ENCODE measurements at regions not wholly inside any gene's neighbourhood (a gene's known extent, or its start where the extent isn't known, plus 50 kb on each side); places are given as distances from the start of the nearest gene placed in this dataset.

DNA sequence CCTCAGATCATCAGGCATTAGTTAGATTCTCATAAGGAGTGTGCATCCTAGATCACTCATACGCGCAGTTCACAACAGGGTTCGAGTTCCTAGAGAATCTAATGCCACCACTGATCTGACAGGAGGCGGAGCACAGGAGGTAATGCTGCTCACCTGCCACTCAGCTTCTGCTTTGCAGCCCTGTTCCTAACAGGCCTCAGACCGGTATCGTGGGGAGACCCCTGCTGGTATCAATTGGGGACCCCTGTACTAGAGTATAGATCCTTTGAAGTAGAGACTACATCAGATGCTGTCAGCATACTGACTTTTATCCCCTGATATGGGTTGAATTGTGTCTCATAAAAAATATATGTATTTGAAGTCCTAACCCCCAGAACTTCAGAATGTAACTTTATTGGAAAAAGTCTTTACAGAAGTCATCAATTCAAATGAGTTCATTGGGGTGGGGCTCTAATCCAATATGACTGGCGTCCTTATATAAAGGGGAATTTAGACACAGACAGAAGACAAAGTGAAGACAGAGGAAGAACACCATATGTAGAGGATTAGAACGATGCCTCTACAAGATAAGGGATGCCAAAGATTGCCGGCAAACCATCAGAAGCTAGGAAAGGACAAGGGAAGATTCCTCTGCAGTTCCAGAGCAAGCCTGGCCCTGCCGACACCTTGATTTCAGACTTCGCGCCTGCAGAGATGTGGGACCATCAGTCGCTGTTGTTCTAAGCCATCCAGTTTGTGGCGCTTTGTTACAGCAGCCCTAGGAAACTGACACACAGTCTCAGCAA lies 104.4 kb upstream of the BTBD3 start:
- DNase-seq = no peak

- DNase-seq = no peak
These were observed 103.4 kb upstream of the BTBD3 start for GRCh38 chr20:11814267-11814666.

DNA sequence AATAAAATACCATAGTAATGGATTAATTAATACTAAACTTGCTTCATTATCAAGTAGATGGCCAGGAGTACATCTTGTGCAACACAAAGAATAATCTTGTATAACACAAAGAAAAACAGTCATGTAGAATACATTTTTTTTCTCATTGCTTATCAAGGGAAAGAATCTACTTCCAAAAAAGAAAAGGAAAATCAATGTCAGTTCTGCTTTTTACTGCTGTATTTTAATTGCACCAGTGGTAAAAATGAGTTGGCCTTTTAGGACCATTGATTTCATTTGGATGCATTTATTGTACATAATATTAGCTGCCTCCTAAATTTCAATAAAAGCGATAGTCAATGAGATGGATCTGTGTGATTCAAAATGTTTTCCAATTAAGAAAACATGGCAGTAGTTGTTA lies 96.9 kb upstream of the BTBD3 start:
- no peak for DNase-seq

DNA sequence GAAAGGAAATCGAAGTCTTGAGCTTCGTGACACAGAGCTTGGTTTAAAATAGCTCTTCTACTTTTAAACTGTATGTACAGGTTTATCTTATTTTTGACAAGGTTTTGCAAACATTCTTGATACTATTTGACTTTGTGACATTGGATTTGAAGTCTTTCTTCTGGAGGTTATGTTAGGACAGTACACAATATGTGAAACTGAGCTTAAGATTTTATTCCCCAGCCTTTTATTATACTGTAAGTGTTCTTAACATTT lies 95.2 kb upstream of the BTBD3 start:
- no peak for DNase-seq

GRCh38 chr20:11826334-11826733 lies 91.4 kb upstream of the BTBD3 start:
- no peak for DNase-seq

DNA sequence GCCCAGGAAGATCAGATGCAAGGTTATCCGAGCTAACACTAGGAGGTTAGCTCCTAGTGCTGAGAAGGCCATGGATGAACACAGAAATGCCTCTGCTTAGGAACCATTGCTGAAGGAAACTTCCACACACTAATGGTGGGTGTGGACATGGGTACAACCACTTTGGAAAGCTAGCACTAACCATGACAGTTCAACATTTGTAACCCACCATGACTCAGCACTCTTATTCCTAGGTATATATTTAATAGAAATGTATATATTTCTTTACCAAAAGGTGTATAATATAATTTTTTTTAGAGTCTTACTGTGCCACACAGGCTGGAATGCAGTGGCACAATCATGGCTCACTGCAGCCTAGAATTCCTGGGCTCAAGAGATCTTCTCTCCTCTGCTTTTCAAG lies 85.3 kb upstream of the BTBD3 start:
- DNase-seq = no peak

DNA sequence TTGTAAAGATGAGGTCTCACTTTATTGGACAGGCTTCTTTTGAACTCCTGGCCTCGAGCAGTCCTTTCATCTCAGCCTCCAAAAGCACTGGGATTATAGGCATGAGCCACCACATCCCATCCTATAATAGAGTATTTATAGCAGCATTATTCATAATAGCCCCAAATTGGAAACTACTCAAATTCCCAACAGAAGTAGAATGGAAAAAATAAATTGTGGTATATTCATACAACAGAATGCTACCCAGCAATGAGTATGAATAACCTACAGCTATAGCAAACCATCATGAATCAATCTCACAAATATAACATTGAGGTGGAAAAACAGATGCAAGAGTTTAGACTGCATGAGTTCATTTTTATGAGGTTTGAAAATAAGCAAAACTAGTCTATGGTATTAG lies 84.8 kb upstream of the BTBD3 start:
- no peak for DNase-seq

DNA sequence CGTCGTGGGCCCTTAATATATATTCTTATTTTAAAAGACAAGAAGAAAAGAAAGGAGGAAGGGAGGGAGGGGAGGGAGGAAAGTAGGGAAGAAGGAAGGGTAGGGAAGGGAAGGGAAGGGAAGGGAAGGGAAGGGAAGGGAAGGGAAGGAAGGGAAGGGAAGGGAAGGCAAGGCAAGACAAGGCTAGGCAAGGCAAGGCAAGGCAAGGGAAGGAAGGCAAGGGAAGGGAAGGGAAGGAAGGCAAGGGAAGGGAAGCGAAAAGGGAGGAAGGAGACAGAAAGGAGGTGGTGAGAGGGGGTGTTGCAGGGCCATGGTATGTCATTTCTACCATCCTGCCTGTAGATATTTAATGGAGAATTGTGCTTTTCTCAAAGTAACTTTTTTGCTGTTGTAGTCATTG lies 83.9 kb upstream of the BTBD3 start:
- DNase-seq = no peak

GRCh38 chr20:11838076-11838636 lies 79.5 kb upstream of the BTBD3 start:
- DNase-seq = no peak

DNA sequence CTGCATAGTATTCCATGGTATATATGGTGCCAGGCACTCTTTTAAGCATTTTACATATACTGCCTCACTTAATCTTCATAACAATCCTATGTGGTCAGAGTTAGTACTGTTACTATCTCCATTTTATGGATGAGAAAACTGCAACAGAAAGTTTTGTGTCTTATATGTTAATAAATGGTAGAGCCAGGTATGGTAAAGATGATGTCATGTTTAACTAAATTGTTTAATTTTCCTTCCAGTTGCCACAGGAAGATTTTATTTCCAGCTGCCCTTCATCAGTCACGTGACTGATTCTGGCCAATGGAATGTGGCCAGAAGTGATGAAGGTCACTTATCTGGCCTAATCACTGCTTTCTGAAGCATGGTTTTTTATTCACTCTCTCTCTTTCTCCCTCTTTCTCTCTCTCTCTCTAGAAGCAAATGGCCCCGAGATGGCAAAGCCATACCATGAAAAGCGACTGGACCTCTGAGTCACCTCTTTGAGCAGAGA lies 75.7 kb upstream of the BTBD3 start:
- DNase-seq = no peak

- no peak for DNase-seq
These were observed 74.4 kb upstream of the BTBD3 start for GRCh38 chr20:11843289-11843688.

- no peak for DNase-seq
These were observed 73.0 kb upstream of the BTBD3 start for GRCh38 chr20:11844691-11845090.

GRCh38 chr20:11845340-11845739 lies 72.4 kb upstream of the BTBD3 start:
- DNase-seq = no peak

DNA sequence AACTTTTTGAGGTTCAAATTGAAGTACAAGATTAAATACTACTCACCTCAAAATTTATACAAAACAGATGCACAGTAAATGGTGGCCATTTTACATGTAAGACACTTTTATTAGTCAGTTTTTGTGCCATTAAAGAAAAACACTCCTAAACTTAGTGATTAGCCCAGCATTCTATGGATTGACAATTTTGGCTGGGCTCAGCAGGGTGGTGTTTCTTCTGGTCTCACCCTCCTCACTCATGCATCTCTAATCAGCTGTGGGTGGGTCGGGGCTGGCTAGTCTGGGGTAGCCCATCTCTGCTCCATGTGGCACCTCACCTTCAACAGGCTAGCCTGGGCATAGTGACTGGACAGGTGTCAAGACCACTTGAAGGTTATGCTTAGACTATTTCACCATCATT lies 71.6 kb upstream of the BTBD3 start:
- no peak for DNase-seq

DNA sequence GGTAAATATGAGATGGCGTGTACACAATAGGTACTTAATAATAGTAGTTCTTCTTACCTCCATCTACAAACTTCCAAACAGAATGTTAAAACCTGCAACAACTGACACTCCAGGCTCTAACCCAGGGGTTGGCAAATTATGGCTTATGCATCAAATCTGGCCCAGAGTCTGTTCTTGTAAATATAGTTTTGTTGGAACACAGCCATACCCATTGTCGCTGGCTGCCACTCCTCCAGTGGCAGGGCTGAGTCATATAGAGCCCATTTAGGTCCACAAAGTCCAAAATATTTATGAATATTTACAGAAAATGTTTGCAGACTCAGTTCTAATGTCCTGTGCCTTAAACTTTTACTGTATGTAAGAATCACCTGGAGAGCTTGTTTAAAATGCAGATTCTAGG lies 69.9 kb upstream of the BTBD3 start:
- DNase-seq = no peak

DNA sequence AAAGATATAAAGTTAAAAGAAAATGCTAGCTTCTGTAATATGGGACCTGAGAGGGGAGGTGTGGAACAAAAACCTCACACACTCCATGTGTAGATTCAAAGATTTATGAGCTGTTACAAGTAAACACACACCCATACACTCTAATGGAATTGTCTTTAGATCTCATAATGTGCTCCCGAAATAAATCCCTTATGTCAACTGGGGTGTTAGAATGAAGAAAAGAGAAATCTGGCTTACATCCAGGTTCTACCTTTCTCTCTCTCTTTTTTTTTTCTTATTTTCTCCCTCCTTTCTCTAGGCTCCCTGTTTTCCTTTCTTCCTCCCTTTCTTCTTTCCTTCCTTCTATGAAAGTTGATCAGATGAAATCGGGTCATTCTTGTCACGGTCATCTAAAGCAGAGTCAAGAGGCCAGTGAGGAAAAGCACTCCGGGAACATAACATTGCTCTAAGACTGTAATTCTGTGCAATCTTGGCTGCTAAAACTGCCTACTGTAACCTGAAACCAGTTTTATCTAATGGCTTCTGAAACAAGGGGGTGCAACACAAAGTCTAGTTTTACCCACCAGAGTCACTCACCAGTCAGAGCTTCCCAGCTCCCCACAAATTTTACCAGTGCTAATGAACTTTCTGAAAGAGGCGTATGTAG lies 68.3 kb upstream of the BTBD3 start:
- peak; percentile 26 for DNase-seq

- no peak for DNase-seq
These were observed 67.6 kb upstream of the BTBD3 start for GRCh38 chr20:11849976-11850670.

- DNase-seq = no peak
These were observed 66.8 kb upstream of the BTBD3 start for GRCh38 chr20:11850901-11851300.

DNA sequence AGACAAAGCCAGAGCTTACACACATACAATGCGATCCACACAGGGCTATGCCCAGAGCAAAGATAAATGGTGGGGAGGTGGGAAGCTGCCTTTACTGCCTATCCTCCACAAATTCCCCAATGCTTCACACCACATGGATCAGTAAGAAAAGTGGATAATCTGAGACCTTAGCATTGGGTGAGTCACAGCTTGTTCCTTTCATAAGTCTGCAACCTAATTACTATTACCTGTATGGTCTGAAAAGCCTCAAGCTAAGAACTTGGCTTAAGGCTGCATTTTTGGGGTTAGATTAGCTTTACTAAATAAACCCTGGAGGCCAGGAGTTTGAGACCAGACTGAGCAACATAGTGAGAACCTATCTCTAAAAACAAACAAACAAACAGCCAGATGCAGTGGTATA lies 66.0 kb upstream of the BTBD3 start:
- DNase-seq = no peak

- no peak for DNase-seq
These were observed 65.5 kb upstream of the BTBD3 start for GRCh38 chr20:11852189-11852588.

DNA sequence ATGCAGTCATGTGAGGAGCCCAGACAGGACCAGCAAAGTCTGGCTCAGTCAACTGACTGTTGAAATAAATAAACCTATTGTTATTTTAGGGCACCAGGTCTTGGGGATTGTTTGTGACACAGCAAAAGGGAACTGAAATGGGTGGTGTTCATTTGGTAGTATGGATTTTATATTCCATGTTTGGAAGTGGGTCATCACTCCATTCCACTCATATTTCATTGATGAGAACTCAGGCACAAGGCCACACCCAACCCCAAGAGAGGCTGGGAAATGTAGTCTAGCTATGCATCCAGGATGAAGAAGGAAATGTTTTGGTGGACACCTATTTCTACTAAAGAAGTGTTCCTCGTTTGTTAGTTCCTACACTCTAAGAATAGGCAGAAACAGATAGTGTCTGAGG lies 64.9 kb upstream of the BTBD3 start:
- DNase-seq = no peak

DNA sequence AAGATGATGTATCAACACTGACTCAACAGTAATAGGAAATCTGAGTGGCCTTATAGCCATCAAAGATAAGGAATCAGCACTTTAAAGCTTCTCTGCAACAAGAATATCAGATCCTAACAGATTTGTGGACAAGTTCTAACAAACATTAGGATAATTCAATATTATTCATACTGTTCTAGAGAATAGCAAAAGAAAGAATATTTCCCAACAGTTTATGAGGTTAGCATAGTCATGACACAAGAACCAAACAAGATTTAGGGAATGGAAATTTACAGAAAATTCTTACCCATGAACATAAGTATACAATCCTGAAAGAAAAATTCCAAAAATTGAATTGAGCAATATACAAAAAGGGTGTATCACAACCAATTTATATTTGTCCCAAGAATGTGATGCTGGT lies 64.3 kb upstream of the BTBD3 start:
- no peak for DNase-seq

- no peak for DNase-seq
These were observed 56.2 kb upstream of the BTBD3 start for GRCh38 chr20:11861479-11861878.

DNA sequence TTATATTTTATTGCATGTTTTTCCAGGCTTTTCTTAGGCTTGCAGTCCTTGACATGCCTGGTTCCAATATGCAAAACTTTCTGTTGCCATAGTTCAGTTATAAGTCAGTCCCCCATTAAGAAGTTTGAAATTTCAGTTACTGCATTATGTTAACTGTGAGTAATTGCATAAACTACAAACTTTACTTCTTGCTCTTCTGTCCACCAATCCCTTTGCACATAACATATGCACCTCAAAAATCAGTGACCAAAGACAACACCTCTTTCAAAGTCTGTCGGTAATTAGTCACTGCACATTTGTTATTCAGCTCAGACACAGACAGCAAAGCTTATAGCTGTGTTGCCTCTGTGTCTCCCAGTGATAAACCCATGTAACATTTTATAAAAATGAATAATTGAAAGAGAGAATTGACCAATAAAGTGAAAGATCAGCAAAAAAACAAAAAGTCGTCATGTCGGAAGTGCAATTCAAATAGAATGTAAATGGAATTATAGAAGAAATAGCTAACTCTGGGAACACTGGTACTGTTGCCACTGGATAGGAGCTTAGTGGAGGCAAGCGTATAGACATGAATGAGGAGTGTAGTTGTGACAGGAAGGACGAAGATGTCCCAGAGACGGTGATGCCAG lies 50.3 kb upstream of the BTBD3 start:
- no peak for DNase-seq
